Gastroesophageal sphincter (tissue), 3 donors: ENCODE measurements at regions not wholly inside any gene's neighbourhood (a gene's known extent, or its start where the extent isn't known, plus 50 kb on each side); places are given as distances from the start of the nearest gene placed in this dataset.

Experiments used
- CTCF ChIP-seq, 4 experiments: fragments of 200-600 bp in 2 of 4; fragments of 450-650 bp in 2 of 4; sonication (generic) in 1 of 4; IDR thresholded peaks; one replicate each; pipeline ENCODE4 v1.5.1; 2017 to 2019; ENCODE audit warnings: antibody characterized with exemption in 4 of 4, mild to moderate bottlenecking in 2 of 4, moderate library complexity in 2 of 4
- POLR2A ChIP-seq, 2 donors: fragments of 450-650 bp; IDR thresholded peaks; one replicate each; pipeline ENCODE4 v1.6.1; 2017; ENCODE audit warnings: antibody characterized with exemption in 2 of 2, mild to moderate bottlenecking in 2 of 2, moderate library complexity in 1 of 2
- POLR2AphosphoS5 ChIP-seq: sonication (generic); formaldehyde crosslinking; IDR thresholded peaks from one replicate; pipeline ENCODE4 v1.6.1; 2017; ENCODE audit warnings: antibody characterized with exemption

- no peak for TF ChIP-seq CTCF (IDR thresholded peaks at IDR 0.05)
- TF ChIP-seq POLR2A (IDR thresholded peaks at IDR 0.05): no peak
- no peak for TF ChIP-seq POLR2AphosphoS5
Measured at GRCh38 chr6:12419631-12420272, 129.6 kb downstream of the EDN1 start.
